ENCODE measurements at regions not wholly inside any gene's neighbourhood (a gene's known extent, or its start where the extent isn't known, plus 50 kb on each side); places are given as distances from the start of the nearest gene placed in this dataset.
"Not testable (repeated sequence)": the region's sequence is repeated elsewhere in the genome, so short reads cannot be mapped to it uniquely, and the experiment has no call there.

- no peaks in the 10 kb centered on the region for H3K9me3 ChIP-seq (ENCODE audit: insufficient read depth, low read depth, low read length)
- no peak overlapping the region for H2AFZ ChIP-seq (ENCODE audit: low read length)
- no peaks in the 10 kb centered on the region for H4K20me1 ChIP-seq (ENCODE audit: insufficient read depth, low read length, poor library complexity, severe bottlenecking)
- H3K4me3 ChIP-seq (ENCODE audit: low read length, poor library complexity, severe bottlenecking) = no peak overlapping the region
- TF ChIP-seq EZH2phosphoT487 (IDR thresholded peaks at IDR 0.05; ENCODE audit: borderline replicate concordance) = no peak
- TF ChIP-seq CTCF (conservative IDR thresholded peaks at IDR 0.05; ENCODE audit: low read length) = no peak
- no peaks in the 10 kb centered on the region for H3K27me3 ChIP-seq (ENCODE audit: insufficient read depth, low read length, poor library complexity, severe bottlenecking)
- H3K4me1 ChIP-seq (ENCODE audit: insufficient read depth, low read length, poor library complexity, severe bottlenecking) = no peaks in the 10 kb centered on the region
- H3K36me3 ChIP-seq (ENCODE audit: insufficient read depth, low read length) = no peaks in the 10 kb centered on the region
- no peaks in the 10 kb centered on the region for H3F3A ChIP-seq (ENCODE audit: low read depth)
- H3K9ac ChIP-seq (ENCODE audit: low read depth, low read length, poor library complexity, severe bottlenecking) = no peak overlapping the region
- no peak overlapping the region for H3K4me2 ChIP-seq (ENCODE audit: low read depth, low read length, poor library complexity, severe bottlenecking)
- H3K79me2 ChIP-seq (ENCODE audit: insufficient read depth, low read length) = no peaks in the 10 kb centered on the region
- H3K9me2 ChIP-seq (replicated peaks; ENCODE audit: low read depth, low read length) = no peaks in the 10 kb centered on the region
Measured at GRCh38 chr6:50404643-50405042, 308.7 kb upstream of the TFAP2D start.

DNA sequence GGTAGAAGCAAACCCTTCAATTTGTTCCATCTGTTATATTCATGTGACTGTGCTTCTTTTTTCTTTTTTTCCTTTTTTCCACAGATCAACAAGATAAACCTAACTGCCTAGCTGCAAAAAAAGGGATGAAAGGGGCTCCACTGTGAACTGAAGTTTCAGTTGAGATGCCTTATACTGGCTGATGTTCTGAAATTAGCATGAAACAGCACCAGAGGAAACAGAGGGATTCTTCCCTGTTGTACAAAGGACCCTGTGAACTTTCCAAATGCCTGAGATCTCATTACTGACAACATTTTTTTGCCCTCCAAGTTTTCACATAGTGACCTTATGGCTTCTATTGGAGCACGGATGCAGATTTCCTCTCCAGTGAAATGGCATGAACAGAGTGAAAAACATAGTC, 302.7 kb upstream of the TFAP2D start:
- H2AFZ ChIP-seq (ENCODE audit: low read length) = no peak overlapping the region
- no peaks in the 10 kb centered on the region for H3K36me3 ChIP-seq (ENCODE audit: insufficient read depth, low read length)
- no peaks in the 10 kb centered on the region for H3K4me1 ChIP-seq (ENCODE audit: insufficient read depth, low read length, poor library complexity, severe bottlenecking)
- H3K4me2 ChIP-seq (ENCODE audit: low read depth, low read length, poor library complexity, severe bottlenecking) = no peak overlapping the region
- H3K4me3 ChIP-seq (ENCODE audit: low read length, poor library complexity, severe bottlenecking) = no peak overlapping the region
- no peaks in the 10 kb centered on the region for H3K9me3 ChIP-seq (ENCODE audit: insufficient read depth, low read depth, low read length)
- no peaks in the 10 kb centered on the region for H3F3A ChIP-seq (ENCODE audit: low read depth)
- no peak overlapping the region for H3K9ac ChIP-seq (ENCODE audit: low read depth, low read length, poor library complexity, severe bottlenecking)
- no peaks in the 10 kb centered on the region for H4K20me1 ChIP-seq (ENCODE audit: insufficient read depth, low read length, poor library complexity, severe bottlenecking)
- no peaks in the 10 kb centered on the region for H3K79me2 ChIP-seq (ENCODE audit: insufficient read depth, low read length)
- H3K9me2 ChIP-seq (replicated peaks; ENCODE audit: low read depth, low read length) = no peaks in the 10 kb centered on the region
- TF ChIP-seq CTCF (conservative IDR thresholded peaks at IDR 0.05; ENCODE audit: low read length) (no peak), EZH2phosphoT487 (IDR thresholded peaks at IDR 0.05; ENCODE audit: borderline replicate concordance) (no peak)
- H3K27me3 ChIP-seq (ENCODE audit: insufficient read depth, low read length, poor library complexity, severe bottlenecking) = no peaks in the 10 kb centered on the region

GRCh38 chr6:50421041-50421440, 292.3 kb upstream of the TFAP2D start:
- not testable (repeated sequence) for H4K20me1 ChIP-seq (ENCODE audit: insufficient read depth, low read length, poor library complexity, severe bottlenecking); H3F3A ChIP-seq (ENCODE audit: low read depth); H3K36me3 ChIP-seq (ENCODE audit: insufficient read depth, low read length); H3K27me3 ChIP-seq (ENCODE audit: insufficient read depth, low read length, poor library complexity, severe bottlenecking); H3K9me2 ChIP-seq (replicated peaks; ENCODE audit: low read depth, low read length); H3K4me1 ChIP-seq (ENCODE audit: insufficient read depth, low read length, poor library complexity, severe bottlenecking); H3K4me2 ChIP-seq (ENCODE audit: low read depth, low read length, poor library complexity, severe bottlenecking); H3K9me3 ChIP-seq (ENCODE audit: insufficient read depth, low read depth, low read length); H3K4me3 ChIP-seq (ENCODE audit: low read length, poor library complexity, severe bottlenecking); H3K9ac ChIP-seq (ENCODE audit: low read depth, low read length, poor library complexity, severe bottlenecking); H3K79me2 ChIP-seq (ENCODE audit: insufficient read depth, low read length); H2AFZ ChIP-seq (ENCODE audit: low read length)

DNA sequence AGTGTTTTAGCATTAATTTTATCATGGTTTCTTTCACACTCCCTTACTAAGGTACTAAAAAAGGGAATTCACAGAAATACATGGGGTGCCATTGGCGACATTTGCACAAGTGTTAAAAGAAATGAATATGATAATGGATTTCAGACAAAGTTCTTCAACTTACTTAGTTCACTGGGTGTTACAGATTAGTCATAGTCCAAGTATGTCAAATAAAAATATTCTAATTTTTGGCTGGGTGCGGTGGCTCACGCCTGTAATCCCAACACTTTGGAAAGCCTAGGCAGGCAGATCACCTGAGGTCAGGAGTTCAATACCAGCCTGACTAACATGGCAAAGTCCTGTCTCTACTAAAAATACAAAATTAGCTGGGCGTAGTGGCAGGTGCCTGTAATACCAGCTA, 286.1 kb upstream of the TFAP2D start:
- TF ChIP-seq EZH2phosphoT487 (IDR thresholded peaks at IDR 0.05; ENCODE audit: borderline replicate concordance) (no peak), CTCF (conservative IDR thresholded peaks at IDR 0.05; ENCODE audit: low read length) (no peak)
- H3K36me3 ChIP-seq (ENCODE audit: insufficient read depth, low read length) = no peaks in the 10 kb centered on the region
- H2AFZ ChIP-seq (ENCODE audit: low read length) = no peak overlapping the region
- H3K9me3 ChIP-seq (ENCODE audit: insufficient read depth, low read depth, low read length) = no peaks in the 10 kb centered on the region
- no peaks in the 10 kb centered on the region for H3K27me3 ChIP-seq (ENCODE audit: insufficient read depth, low read length, poor library complexity, severe bottlenecking)
- H3K4me3 ChIP-seq (ENCODE audit: low read length, poor library complexity, severe bottlenecking) = no peak overlapping the region
- H4K20me1 ChIP-seq (ENCODE audit: insufficient read depth, low read length, poor library complexity, severe bottlenecking) = no peaks in the 10 kb centered on the region
- no peaks in the 10 kb centered on the region for H3K4me1 ChIP-seq (ENCODE audit: insufficient read depth, low read length, poor library complexity, severe bottlenecking)
- H3K9me2 ChIP-seq (replicated peaks; ENCODE audit: low read depth, low read length) = no peaks in the 10 kb centered on the region
- no peaks in the 10 kb centered on the region for H3K79me2 ChIP-seq (ENCODE audit: insufficient read depth, low read length)
- H3K9ac ChIP-seq (ENCODE audit: low read depth, low read length, poor library complexity, severe bottlenecking) = no peak overlapping the region
- H3F3A ChIP-seq (ENCODE audit: low read depth) = no peaks in the 10 kb centered on the region
- H3K4me2 ChIP-seq (ENCODE audit: low read depth, low read length, poor library complexity, severe bottlenecking) = no peak overlapping the region

Data from Loucy (cell line).